ENCODE measurements at regions not wholly inside any gene's neighbourhood (a gene's known extent, or its start where the extent isn't known, plus 50 kb on each side); places are given as distances from the start of the nearest gene placed in this dataset.

DNA sequence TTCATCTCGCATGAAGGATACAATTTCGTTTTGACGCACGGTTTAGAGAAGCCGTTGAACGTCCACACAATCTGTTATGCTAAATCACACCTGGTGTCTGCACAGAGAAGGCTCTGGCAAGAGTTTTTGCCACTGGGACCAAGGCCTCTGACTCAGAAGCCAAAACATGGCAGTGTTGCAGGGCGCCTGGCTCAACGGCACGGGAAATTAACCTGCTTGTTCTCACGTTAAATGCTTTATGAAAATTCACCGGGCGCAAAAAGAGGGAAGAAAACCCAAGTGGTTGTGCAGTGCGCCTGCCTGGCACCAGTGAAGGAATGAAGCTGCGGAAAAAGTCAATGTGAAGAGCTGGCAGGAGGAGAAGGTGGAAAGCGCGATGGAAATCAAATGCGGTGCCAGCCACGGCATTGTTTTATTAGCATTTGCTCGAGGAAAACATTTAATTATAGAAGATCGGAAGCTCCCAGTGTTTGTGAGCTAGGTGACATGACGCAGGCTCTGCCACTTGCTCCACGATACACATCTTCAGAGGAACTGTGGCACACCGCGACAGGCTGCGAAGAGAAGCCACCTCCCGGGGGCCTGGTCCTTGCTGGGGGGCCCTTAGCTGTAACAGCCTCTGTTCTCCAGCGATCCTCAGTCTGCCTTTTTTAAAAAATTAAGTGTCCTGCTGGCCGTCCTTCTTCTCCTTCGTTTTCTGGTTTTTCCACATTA, 126.2 kb downstream of the ZIC5 start:
- no peak overlapping the region for H3K4me3 ChIP-seq (ENCODE audit: low read depth, low read length)
- TF ChIP-seq, protein P1, sequence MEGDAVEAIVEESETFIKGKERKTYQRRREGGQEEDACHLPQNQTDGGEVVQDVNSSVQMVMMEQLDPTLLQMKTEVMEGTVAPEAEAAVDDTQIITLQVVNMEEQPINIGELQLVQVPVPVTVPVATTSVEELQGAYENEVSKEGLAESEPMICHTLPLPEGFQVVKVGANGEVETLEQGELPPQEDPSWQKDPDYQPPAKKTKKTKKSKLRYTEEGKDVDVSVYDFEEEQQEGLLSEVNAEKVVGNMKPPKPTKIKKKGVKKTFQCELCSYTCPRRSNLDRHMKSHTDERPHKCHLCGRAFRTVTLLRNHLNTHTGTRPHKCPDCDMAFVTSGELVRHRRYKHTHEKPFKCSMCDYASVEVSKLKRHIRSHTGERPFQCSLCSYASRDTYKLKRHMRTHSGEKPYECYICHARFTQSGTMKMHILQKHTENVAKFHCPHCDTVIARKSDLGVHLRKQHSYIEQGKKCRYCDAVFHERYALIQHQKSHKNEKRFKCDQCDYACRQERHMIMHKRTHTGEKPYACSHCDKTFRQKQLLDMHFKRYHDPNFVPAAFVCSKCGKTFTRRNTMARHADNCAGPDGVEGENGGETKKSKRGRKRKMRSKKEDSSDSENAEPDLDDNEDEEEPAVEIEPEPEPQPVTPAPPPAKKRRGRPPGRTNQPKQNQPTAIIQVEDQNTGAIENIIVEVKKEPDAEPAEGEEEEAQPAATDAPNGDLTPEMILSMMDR (IDR thresholded peaks at IDR 0.05; ENCODE audit: low read depth, low read length), result no peak

- H3K4me3 ChIP-seq (ENCODE audit: low read depth, low read length), result no peak overlapping the region
Observed at GRCh38 chr13:99844421-99844820, 127.1 kb downstream of the ZIC5 start.

GRCh38 chr13:99843872-99844271, 127.7 kb downstream of the ZIC5 start:
- no peak overlapping the region for H3K4me3 ChIP-seq (ENCODE audit: low read depth, low read length)
- TF ChIP-seq, protein P1 (IDR thresholded peaks at IDR 0.05; ENCODE audit: low read depth, low read length), result no peak

More at GRCh38 chr13:99844421-99844820, 127.1 kb downstream of the ZIC5 start:
- TF ChIP-seq, protein P1 (IDR thresholded peaks at IDR 0.05; ENCODE audit: low read depth, low read length), result no peak

DNA sequence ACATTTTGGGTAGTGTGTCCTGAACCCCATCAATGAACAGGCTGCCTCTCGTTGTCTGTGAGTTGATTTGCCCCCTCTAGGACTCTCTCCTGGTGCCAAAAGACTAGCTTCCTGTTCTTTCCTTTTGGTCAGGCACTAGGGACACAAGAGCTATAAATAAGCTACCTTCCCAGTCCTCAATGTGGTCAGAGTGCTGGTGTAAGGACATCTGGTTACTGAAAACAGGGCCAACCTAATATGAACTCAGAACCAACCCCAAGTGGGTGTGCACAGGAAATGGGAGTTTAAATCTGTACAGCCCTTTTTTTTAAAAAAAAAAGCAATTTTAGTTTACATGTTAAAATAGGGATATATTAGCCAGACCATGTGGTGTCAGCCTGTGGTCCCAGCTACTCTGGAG, 129.2 kb downstream of the ZIC5 start:
- TF ChIP-seq, protein P1 (IDR thresholded peaks at IDR 0.05; ENCODE audit: low read depth, low read length), result no peak
- H3K4me3 ChIP-seq (ENCODE audit: low read depth, low read length), result no peak overlapping the region

DNA sequence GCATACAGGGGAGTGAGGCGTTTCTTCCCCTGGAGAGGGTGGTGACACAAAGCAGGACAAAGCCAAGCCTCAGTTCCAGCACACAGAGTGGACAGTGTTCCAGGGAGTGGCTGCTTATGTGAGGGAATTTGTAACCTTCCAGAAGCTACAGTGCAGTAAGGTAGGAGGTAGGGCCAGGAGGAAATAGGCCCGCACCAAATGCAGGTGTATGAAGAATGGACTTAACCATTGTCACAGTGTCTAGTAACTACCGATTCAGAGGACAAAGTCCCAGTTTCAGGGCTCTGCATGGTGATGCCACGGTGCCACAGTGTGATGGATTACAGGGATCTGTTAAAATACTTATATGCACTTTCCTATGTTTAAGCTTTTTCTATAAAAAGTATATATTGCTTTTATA, 135.3 kb downstream of the ZIC5 start:
- TF ChIP-seq, protein P1 (IDR thresholded peaks at IDR 0.05; ENCODE audit: low read depth, low read length), result no peak
- no peak overlapping the region for H3K4me3 ChIP-seq (ENCODE audit: low read depth, low read length)

GRCh38 chr13:99835442-99835841, 136.1 kb downstream of the ZIC5 start:
- TF ChIP-seq, protein P1 (IDR thresholded peaks at IDR 0.05; ENCODE audit: low read depth, low read length), result no peak
- no peak overlapping the region for H3K4me3 ChIP-seq (ENCODE audit: low read depth, low read length)

GRCh38 chr13:99834246-99834645, 137.3 kb downstream of the ZIC5 start:
- TF ChIP-seq, protein P1 (IDR thresholded peaks at IDR 0.05; ENCODE audit: low read depth, low read length), result no peak
- H3K4me3 ChIP-seq (ENCODE audit: low read depth, low read length), result no peak overlapping the region

All from WI38 (cell line).